BE2C (cell line): ENCODE measurements at regions not wholly inside any gene's neighbourhood (a gene's known extent, or its start where the extent isn't known, plus 50 kb on each side); places are given as distances from the start of the nearest gene placed in this dataset.
"Not testable (repeated sequence)": the region's sequence is repeated elsewhere in the genome, so short reads cannot be mapped to it uniquely, and the experiment has no call there.

Experiments
- DNase-seq: peaks from one replicate; pipeline ENCODE4 v3.0.0-alpha.2; 2020
- H3K27me3 ChIP-seq: fragments of 250-450 bp; sonication (Bioruptor Pico); 2 replicates; pipeline ENCODE4 v1.5.1; 2020; ENCODE audit warnings: mild to moderate bottlenecking
- H3K36me3 ChIP-seq: fragments of 250-450 bp; sonication (Bioruptor Pico); 2 replicates; pipeline ENCODE4 v1.5.1; 2020; ENCODE audit warnings: mild to moderate bottlenecking
- H3K4me1 ChIP-seq: fragments of 250-450 bp; sonication (Bioruptor Pico); 2 replicates; pipeline ENCODE4 v1.5.1; 2020
- H3K4me3 ChIP-seq: 2 replicates; pipeline ENCODE4 v1.5.1; 2011; ENCODE audit warnings: low read depth, low read length
- H3K9me3 ChIP-seq: fragments of 250-450 bp; sonication (Bioruptor Pico); 2 replicates; pipeline ENCODE4 v1.5.1; 2020
- CTCF ChIP-seq: IDR thresholded peaks from 2 replicates; pipeline ENCODE4 v1.5.1; 2012; ENCODE audit warnings: mild to moderate bottlenecking, low read depth, low read length

GRCh38 chr7:109449760-109450159 is 880.1 kb downstream of the DNAJB9 start:
- TF ChIP-seq CTCF = no peak
- Histone ChIP-seq H3K9me3 (no peaks in the 10 kb centered on the region; the same call in 1 of the 2 replicates), H3K36me3 (no peaks in the 10 kb centered on the region), H3K27me3 (no peaks in the 10 kb centered on the region), H3K4me1 (no peaks in the 10 kb centered on the region), H3K4me3 (no peak overlapping the region)
- no peak for DNase-seq

- Histone ChIP-seq H3K36me3 (no peaks in the 10 kb centered on the region), H3K9me3 (no peaks in the 10 kb centered on the region; the same call in 1 of the 2 replicates), H3K4me3 (no peak overlapping the region), H3K4me1 (no peaks in the 10 kb centered on the region), H3K27me3 (no peaks in the 10 kb centered on the region)
- peak; percentile 21 for DNase-seq
- peak; percentile 46 for TF ChIP-seq CTCF
Measured at GRCh38 chr7:109456116-109456515, 886.4 kb downstream of the DNAJB9 start.

- Histone ChIP-seq H3K27me3 (no peaks in the 10 kb centered on the region), H3K36me3 (no peaks in the 10 kb centered on the region), H3K4me3 (no peak overlapping the region), H3K4me1 (no peaks in the 10 kb centered on the region), H3K9me3 (no peaks in the 10 kb centered on the region)
- DNase-seq = no peak
- TF ChIP-seq CTCF = no peak
Measured at GRCh38 chr7:109460296-109460695, 890.6 kb downstream of the DNAJB9 start.

GRCh38 chr7:109462171-109462570 is 892.5 kb downstream of the DNAJB9 start:
- TF ChIP-seq CTCF = no peak
- H3K36me3 ChIP-seq = no peaks in the 10 kb centered on the region
- H3K4me3 ChIP-seq = no peak overlapping the region
- DNase-seq = no peak
- no peaks in the 10 kb centered on the region for H3K9me3 ChIP-seq
- H3K4me1 ChIP-seq = no peaks in the 10 kb centered on the region
- no peaks in the 10 kb centered on the region for H3K27me3 ChIP-seq

GRCh38 chr7:109467729-109468128 is 898.1 kb downstream of the DNAJB9 start:
- H3K4me3 ChIP-seq, DNase-seq, H3K36me3 ChIP-seq, H3K4me1 ChIP-seq, H3K9me3 ChIP-seq, H3K27me3 ChIP-seq: not testable (repeated sequence)

- H3K27me3 ChIP-seq = no peaks in the 10 kb centered on the region
- DNase-seq = no peak
- no peak overlapping the region for H3K4me3 ChIP-seq
- H3K36me3 ChIP-seq = no peaks in the 10 kb centered on the region
- no peaks in the 10 kb centered on the region for H3K4me1 ChIP-seq
- no peaks in the 10 kb centered on the region for H3K9me3 ChIP-seq
- TF ChIP-seq CTCF = no peak
Measured at GRCh38 chr7:109473172-109473571, 903.5 kb downstream of the DNAJB9 start.

GRCh38 chr7:109476409-109476808 is 906.7 kb downstream of the DNAJB9 start:
- Histone ChIP-seq H3K4me3 (no peak overlapping the region), H3K4me1 (peaks cover 9% of the 10 kb centered on the region), H3K27me3 (no peaks in the 10 kb centered on the region), H3K9me3 (no peaks in the 10 kb centered on the region), H3K36me3 (no peaks in the 10 kb centered on the region)
- TF ChIP-seq CTCF = no peak
- DNase-seq = no peak
